Stomach (tissue), 4 donors: ENCODE measurements at regions not wholly inside any gene's neighbourhood (a gene's known extent, or its start where the extent isn't known, plus 50 kb on each side); places are given as distances from the start of the nearest gene placed in this dataset.

ENCODE experiments used
- EP300 ChIP-seq: sonication (generic); formaldehyde crosslinking; IDR thresholded peaks from one replicate; pipeline ENCODE4 v1.6.1; 2017; ENCODE audit warnings: antibody characterized with exemption
- TF ChIP-seq, protein P1 (sequence below), 7 experiments: fragments of 450-650 bp in 4 of 7; fragments of 200-600 bp in 3 of 7; sonication (generic) in 3 of 7; IDR thresholded peaks; one replicate each; pipeline ENCODE4 v1.5.1; 2016 to 2019; ENCODE audit warnings: antibody characterized with exemption in 7 of 7, control low read depth in 2 of 7, mild to moderate bottlenecking in 1 of 7

DNA sequence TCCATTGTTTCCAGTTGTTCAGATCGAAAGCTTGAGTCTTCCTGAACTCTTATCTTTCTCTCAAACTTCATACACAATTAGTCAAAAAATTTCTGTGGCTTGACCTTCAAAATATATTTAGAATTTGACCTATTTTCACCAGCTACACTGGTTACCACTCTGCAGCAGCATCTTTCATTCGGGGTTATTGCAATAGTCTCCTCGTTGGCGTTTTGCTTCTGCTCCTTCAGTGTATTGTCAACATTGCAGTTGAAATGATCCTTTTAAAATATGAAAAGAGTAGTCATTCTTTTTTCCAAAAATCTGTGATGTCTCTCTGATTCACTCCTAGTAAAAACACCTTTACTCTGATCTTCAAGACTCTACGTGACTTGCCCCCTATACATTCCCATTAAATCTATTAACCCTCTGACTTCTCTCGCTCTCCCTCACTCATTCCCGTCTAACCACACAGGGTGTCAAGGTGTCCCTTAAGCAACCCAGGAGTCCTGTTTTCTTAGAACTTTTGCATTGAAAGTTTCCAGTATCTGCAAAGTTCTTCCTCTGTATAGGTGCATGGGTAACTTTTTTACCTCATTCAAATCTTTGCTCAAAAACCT, 480.2 kb upstream of the B3GALT2 start:
- TF ChIP-seq, protein P1, sequence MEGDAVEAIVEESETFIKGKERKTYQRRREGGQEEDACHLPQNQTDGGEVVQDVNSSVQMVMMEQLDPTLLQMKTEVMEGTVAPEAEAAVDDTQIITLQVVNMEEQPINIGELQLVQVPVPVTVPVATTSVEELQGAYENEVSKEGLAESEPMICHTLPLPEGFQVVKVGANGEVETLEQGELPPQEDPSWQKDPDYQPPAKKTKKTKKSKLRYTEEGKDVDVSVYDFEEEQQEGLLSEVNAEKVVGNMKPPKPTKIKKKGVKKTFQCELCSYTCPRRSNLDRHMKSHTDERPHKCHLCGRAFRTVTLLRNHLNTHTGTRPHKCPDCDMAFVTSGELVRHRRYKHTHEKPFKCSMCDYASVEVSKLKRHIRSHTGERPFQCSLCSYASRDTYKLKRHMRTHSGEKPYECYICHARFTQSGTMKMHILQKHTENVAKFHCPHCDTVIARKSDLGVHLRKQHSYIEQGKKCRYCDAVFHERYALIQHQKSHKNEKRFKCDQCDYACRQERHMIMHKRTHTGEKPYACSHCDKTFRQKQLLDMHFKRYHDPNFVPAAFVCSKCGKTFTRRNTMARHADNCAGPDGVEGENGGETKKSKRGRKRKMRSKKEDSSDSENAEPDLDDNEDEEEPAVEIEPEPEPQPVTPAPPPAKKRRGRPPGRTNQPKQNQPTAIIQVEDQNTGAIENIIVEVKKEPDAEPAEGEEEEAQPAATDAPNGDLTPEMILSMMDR (IDR thresholded peaks at IDR 0.05) = no peak
- TF ChIP-seq EP300 = no peak
